ENCODE measurements at regions not wholly inside any gene's neighbourhood (a gene's known extent, or its start where the extent isn't known, plus 50 kb on each side); places are given as distances from the start of the nearest gene placed in this dataset.
"Not testable (repeated sequence)": the region's sequence is repeated elsewhere in the genome, so short reads cannot be mapped to it uniquely, and the experiment has no call there.

DNA sequence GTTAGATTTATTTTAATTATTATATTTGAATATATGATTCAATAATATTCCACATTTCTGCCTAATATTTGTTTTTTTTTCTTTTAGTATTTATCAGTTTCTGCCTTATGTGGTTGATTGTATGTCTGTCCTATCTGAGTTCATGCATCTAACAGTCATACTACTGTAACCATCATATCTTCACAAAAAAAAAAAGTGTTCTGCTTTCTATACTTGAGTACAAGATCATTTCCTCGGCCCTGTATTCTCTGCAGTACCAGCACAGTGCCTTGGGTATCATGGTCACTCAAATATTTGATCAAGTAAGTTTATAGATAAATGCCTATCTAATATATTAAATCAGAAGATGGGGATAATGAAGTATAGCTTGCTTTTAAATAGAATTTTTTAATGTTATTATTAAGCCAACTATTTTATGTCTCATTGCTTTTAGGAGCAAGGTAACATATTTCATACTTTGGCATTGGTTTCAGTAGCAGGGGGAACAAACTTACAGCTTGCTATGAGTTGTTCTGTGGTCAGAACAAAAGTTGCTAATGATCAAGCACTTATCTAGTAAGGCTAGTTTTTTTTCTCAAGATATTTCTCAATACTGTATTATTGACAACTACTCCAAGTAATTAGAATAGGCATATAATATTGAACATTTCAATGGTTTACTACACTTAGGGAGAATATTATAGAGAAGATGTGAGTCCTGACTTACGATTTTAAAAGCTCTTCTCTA, 290.5 kb upstream of the FBXO33 start:
- DNase-seq = no peak

DNA sequence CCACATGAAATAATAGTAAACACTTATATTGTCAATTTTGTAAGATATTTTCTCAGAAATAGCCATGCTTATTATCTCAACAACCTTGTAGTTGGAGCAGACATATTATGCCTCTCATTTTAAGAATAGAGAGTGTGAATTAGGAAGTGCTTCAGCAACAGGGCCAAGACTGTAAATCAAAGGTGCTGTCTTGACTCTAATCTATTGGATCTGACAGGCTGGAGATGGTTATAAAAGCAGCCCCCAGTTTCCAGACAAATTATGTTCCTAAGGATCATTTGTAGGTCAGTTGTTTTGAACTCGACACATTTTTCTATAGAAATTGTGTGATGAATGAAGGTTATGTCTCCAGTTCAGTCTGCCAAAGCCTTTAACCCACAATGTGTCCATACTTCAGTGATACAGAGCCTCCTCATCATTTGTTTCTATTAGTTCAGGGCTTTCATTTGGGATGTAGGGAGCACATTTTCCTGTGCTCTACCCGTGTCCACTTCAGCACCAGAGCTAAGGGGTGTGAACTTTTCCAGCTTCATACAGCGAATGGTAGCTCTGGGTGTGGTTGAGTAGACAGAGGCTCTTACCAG, 284.8 kb upstream of the FBXO33 start:
- no peak for DNase-seq

DNA sequence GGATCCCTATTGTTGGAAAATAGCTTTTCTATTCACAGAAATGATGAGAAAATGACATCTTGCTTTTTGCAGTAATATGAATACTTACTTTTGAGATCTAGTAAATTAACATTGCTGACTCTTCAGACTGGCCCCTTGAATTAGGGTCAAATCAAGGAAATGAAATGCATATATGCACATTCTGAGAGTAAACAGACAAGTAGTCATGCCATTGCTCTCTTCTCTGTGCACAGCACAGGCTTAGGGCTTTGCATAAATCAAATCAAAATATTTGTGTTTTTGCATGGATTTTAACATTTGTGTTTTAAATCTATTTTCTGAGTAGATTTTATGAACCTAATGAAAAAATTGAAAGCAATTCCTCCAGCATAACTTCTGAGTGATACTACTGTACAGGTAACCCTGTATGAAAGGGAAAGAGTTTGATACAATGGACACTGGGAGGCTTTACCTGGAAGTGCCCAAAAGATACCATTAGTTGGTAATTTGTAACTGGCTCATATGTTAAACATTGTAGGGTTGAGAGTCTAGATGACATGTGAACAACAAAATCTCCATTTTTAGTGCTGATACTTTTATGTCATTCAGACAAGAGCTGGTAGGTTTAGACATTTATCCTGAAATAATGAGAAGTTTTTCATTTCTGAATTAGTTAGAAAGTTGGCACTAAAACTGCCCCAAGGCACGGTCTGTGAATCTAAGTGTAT, 280.2 kb upstream of the FBXO33 start:
- DNase-seq = no peak

DNA sequence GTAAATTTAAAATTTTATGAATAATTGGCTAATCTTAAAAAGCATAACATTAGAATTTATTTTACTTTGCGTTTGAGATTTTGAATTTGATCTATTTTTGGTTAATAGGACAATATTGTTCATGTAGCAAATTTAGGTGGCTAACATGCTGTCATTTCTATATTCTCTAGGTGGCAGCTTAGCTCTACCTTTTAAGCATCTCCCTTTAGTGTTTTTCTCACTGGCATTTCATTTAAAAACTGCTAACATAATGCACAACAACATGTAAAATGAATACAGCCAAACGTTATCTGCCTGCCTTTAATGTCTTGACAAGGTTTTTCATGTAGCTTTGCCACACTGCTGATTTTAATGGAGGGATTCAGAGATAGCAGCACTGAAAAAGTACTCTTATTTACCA, 272.4 kb upstream of the FBXO33 start:
- no peak for DNase-seq

DNA sequence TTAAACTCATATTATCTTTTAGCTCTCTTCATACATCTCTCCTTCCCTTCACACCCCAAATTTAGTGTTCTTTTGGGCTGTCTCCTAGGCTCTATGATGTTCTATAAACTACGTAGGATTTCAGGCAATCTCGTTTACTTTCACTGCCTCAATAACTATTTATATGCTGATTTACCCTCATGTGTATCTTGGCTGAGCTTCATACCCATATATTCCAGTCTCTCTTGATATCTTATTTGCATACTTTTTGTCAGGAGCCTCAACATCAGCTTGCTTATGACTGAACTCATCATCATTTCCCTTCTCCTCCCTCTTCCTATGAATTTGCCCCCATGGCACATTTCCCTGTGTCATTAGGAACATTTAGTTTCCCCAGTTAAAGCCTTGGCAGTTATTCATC, 262.1 kb upstream of the FBXO33 start:
- DNase-seq = no peak

DNA sequence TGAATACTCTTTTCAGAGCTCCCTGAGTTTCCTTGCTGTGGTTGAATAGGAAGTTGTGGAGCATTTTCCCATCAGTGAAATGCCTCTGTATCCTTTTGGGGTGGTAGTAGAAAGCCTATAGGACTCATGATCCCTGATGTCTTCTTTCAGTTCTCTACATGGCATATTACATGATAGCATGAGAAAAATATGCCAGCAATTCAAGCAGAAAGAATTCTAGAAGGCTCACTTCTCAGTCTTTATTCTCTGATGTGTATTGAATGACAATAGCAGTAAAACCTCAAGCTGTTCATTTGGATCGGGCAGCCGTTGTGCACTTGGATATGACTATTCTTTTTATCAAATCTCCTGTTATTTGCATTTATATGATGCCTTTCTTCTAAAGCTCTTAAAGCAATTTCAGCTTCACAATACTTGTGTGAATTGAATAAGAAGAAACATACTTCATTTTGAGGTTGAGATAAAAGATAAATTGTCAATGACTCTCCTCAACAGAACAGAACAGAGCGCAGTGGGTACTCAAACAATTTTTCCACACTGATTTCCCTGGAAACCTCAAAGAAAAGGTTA, 251.5 kb upstream of the FBXO33 start:
- no peak for DNase-seq

DNA sequence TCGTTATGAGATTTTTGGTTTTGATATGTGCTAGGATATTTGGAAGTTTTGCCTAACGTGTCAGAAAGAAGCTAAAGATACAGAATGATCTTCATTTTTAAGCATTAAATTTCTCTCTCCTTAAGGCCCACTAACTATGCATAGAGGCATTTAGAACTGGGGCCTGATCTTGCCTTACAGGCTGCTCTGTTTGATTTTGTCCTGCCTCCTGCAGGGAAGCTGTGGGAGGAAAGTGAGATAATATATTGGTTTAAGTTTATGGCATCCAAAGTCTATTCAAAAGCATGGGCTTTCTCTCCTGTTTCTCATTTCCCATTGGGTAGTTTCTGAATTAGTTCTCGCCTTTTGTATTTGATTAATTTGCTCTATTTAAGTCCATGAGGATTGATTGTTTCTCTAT, 250.3 kb upstream of the FBXO33 start:
- DNase-seq = no peak

DNA sequence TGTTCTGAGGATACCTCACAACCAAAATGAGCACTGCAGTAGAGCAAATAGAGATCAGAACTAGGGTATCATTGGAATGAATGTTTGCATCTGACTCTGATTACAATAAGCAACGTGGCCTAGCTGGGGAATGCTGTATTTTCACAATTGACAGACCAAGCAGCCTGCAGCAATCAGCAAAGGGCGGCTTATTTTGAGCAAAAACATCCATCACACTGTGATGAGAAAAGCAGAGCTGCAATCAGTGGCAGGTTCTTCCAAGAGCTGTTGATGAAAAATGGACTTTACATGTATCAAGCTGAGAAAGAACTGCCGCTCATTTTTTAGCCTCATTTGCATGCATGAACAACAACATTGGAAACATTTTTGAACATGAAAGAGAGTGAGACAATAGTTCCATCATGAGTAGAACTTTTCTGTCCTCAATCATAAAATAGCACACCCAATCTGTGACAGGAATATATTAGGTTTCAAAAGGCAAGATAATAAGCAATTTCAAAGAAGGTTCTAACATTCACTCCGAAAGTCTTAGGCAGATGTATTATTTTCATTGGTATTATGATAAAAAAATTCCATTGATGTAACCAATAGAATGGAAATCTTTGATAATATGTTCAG, 249.7 kb upstream of the FBXO33 start:
- DNase-seq = no peak

DNA sequence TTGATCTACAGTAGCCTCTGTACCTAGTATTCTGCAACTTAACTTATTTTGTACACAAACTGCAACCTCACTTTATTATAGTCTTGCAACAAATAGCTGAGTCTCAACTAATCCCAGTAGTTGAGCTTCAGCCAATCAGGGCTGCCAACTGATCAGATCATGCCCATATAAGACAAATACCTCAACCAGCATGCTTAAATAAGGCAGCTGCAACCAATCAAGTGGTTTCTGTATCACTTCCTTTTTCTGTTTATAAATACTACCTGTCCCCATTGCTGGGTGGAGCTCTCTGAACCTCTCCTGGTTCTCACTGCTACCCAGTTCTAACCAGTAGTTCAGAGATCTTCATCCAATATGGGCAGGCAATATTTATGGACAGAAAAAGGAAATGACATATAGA, 248.5 kb upstream of the FBXO33 start:
- DNase-seq = no peak

DNA sequence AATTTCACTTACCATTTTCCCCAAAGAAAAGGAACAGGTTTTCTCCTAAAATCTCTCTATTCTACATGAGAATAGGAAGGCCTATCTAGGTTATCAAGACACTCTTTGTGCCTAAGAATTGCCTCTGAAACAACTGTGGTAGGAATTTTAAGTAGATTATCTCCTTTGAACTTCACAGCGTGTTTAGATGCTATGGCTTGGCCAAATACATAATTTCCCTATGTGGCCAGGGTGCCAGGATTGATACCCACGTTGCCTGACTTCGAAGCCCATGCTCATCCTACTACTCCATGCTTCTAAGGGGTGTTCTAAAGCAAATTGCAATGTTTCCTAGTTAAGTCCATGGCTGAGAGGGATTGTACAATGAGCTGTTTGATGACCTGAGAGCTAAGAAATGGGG, 241.5 kb upstream of the FBXO33 start:
- no peak for DNase-seq

DNA sequence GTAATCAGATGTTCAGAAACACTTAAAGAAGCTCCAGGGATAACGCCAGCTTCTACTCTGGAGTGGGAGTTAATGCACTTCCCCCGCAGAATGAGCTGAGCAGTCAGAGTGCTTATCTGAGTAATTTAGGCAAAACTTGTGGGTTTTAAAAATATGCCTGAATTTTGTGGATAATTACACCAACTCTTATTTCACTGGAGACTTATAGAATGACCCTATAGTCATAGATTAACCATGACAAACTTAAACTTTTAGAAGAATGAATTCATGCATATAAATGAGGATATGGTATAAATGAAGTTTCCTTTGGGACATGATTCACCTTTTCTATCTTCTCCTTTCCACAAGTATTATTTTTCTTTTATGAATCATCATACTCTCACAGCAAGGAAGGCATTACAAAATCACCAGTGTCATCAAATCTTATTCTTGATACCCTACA, 241.1 kb upstream of the FBXO33 start:
- DNase-seq = no peak

DNA sequence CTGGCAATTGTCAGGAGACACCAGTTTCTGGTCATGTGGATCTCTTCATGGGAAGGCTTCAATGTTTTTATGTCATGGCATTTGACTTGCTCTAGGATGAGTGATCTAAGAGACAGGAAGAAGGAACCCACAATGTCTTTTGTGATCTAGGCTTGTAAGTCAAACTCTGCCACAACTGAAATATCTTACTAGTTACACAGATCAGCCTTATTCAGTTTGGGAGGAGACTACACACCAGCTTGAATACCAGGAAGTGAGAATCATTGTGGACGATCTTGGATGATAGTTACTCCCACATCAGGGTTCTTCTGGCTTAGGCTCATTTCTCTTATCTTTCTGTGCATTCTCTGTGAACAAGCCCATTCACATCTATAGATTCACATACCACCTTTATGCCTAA, 236.2 kb upstream of the FBXO33 start:
- no peak for DNase-seq

DNA sequence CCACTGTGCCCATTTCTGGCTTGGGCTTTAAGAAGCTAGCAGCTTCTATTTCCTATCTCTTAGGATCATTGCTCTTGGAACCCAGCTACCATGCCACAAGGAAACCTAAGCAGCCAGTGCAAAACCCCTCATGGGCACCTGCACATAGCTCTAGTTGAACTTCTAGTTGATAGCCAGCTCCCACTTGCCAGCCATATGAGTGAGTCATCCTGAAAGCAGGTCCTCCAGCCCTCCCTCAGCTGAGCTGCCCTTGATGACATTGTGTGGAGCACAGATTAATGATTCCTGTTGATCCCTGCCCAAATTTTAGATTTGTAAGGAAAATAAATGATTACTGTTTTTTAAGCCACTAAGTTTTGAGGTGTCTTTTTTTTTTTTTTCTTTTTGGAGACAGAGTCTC, 234.2 kb upstream of the FBXO33 start:
- DNase-seq = no peak

DNA sequence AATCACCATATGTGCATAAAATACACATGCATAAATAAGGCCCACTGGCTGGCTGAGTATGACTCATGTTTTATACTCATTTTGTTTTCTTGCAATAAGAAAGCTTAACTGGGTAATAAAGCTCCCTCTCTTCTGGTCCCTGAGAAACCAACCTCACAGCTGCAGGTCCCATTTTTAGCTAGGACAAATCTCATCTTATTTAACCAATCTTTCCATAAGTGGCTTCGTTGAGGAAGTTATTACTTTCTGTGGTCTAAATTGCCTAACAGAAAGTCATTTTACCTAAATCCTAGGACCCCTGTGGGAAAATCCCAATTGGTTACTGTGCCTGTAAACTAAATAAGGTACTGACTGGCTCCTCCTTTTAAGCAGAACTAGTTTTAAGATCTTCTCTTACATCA, 232.8 kb upstream of the FBXO33 start:
- DNase-seq = no peak

DNA sequence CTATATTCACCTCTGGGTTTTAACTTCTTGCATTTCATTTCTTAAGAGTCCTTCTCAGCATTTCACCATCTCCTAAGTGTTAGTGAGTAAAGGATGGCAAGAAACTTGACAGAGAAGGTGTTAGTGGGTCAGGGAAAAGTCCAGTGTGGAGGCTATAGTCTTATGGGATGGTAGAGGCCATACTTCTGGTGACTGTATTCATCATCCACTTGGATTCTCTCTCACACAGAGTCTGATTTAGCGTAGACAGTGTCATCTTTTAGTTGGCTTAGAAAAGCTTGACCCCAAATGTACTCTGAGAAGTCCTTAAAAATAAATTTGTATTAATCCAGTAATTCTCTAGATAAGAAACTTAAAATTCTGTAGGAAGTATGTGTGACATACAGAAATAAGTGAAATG, 232.4 kb upstream of the FBXO33 start:
- no peak for DNase-seq

DNA sequence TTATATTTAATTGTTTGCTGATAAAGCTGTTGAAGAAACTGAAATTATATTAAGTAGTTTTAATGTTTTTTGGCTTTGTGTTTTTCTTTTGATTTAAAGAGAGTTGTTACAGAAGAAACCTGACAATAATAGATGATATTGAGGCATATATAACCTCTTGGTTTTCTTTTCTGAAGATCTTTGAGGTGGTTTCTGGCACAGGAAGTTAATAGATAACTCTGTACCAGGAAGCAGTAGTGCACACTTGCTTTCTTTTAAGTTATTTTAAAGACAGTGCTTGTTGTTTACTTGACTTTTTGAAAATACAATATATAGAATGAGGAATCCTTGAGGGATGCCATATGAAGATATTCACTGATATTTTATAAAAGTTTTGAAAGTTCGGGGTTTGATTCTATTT, 209.0 kb upstream of the FBXO33 start:
- peak; percentile 23 for DNase-seq

DNA sequence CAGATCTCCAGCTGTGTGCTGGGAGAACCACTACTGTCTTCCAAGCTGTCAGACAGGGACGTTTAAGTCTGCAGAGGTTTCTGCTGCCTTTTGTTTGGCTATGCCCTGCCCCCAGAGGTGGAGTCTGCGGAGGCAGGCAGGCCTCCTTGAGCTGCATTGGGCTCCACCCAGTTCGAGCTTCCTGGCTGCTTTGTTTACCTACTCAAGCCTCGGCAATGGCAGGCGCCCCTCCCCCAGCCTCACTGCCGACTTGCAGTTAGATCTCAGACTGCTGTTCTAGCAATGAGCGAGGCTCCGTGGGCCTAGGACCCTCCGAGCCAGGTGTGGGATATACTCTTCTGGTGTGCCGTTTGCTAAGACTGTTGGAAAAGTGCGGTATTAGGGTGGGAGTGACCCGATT, 206.8 kb upstream of the FBXO33 start:
- DNase-seq = not testable (repeated sequence)

DNA sequence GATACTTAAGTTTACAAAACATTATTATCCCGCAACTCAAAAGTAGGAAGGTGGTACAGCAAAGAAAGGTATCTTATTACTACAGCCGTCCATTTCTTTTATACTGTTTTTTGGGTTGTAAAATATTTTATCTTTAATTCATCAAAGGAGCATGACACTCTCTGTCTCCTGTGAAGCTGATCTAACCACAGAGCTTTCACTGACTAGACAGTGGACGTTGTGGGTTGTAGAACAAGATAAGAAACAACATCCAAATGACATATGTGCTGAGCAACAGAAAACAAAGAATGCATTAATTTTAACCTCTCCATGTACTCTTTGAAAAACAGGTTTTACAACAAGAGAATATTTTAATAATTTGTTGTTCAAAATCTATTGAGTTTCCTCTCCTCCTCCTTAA, 195.9 kb upstream of the FBXO33 start:
- DNase-seq = no peak

DNA sequence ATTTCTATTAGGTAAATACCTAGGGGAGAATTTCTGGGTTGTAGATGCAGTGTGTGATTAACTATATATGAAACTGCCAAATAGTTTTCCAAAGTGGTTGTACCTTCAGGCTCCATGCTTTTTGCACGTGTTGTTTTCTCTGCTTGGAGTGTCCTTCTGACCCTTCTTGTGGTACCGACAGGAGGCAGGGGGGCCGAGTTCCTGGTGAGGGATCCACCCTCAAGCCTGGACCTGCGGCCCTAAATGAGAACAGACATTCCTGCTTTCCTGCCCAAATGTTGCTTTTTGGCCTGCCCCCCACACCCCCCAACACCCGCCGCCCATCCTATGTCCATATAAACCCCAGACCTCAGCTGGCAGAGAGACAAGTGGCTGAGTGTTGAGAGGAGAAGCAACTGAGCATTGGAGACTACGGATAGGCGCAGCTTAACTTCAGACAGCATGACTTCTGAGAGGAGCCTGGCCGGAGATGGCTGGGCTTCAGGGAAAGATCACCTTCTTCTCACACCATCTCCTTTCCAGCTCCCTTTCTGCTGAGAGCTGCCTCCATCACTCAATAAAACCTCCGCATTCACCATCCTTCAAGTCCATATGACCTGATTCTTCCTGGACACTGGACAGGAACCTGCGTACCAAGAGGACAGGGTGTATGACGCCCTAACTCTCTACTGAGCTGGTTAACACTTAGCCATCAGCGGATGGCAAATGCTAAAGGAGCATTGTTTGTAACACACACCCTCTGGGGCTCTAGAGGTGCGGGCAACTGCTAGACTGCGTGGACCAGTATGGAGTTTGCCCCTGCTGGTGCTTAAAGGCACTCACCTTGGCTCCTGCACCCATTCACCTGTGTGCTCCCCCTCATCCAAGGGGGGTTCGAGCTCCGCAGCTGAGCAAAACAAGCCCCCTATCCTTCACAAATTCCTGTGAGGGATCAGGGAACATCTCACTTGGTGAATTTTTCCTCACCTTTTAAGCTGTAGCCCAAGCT, 194.7 kb upstream of the FBXO33 start:
- DNase-seq = no peak

DNA sequence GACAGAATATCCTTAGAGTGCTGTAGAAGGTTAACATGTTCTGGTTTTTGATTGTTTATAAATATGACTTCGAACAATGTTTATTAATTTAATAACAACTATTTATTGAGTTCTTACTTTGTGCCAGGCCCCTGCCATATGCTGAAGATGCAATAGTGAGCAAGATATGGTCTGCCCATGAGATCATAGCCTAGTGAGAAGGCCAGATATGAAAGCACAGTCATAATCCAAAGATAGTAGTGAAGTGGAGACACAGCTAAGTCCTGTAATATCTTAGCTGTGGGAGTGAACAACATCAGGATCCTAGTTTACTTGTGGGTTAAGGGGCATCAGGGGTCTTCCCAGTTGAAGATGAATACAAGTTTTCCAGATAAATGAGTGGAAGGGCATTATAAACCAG, 189.4 kb upstream of the FBXO33 start:
- no peak for DNase-seq

DNA sequence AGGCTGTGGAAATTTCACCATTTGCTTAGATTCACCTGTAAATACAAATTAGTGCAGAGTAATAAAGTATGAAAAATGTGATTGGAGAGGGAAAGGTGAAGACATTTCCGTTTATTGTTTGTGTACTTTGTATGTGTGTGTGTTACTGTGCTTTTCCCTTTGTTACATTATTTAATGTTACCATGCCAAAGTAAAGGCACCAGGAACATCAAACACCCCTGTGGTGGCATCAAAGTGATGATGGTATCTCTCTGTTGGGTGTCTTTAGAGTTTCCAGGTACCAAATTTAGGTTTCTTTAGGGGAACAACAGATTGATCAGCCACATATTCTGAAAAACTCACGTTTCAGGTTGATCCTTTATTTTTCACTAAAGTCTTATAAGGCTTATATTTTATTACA, 189.0 kb upstream of the FBXO33 start:
- peak; percentile 8 for DNase-seq

DNA sequence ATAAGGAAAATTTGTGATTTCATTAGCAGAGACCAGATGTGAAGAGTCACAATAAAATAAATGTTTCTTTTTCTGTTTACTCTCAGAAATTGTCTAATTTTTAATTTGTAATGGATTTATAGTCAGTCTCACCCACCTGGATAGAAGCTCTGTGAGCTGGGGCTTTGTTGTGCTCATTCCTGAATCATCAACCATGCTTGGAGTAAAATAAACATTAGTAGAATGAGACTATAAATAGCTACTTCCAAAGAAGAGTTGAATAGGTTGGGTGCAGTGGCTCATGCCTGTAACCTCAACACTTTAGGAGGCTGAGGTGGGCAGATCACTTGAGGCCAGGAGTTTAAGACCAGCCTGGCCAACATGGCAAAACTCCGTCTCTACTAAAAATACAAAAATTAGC, 185.3 kb upstream of the FBXO33 start:
- no peak for DNase-seq
